ENCODE measurements at regions not wholly inside any gene's neighbourhood (a gene's known extent, or its start where the extent isn't known, plus 50 kb on each side); places are given as distances from the start of the nearest gene placed in this dataset.

DNA sequence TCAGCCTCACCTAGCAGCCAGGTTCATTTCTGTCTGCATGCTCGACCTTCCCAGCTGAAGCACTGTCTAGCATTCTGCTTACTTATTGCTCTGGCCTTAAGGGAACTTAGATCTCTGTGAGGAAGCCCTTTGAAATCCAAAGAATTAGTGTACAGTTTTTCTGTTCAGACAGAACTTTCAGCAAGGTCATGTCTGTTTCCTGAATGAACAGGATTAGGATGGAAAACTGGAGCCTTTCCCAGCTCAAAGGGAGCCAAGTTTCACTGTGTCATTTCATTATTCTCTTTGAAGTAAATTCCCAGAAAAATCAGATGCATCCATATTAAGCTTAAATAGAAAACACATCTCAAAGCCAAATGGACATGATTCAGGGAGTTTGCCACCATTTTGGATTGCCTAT is 457.3 kb upstream of the KCNMB2 start:
- H3K4me1 Mint-ChIP-seq, result peaks cover 5% of the 10 kb centered on the region
- intact Hi-C loops (cut with micrococcal nuclease), result no loop called here

GRCh38 chr3:178079966-178080365 is 456.3 kb upstream of the KCNMB2 start:
- POLR2A ChIA-PET, result no interaction called here
- Mint-ChIP-seq H3K9me3 (ENCODE audit: insufficient read depth) (no peaks in the 10 kb centered on the region), H3K4me1 (peaks cover 7% of the 10 kb centered on the region), H3K4me3 (no peak overlapping the region), H3K27ac (no peak overlapping the region), H3K27me3 (peaks cover 6% of the 10 kb centered on the region)
- WGBS (ENCODE audit: insufficient coverage), result no CpG with 5 or more reads among the region's 1 CpG
- intact Hi-C loops (cut with micrococcal nuclease), result no loop called here
- Histone ChIP-seq H3K4me3 (ENCODE audit: control extremely low read depth in 1 of 5, extremely low read depth in 1 of 5, insufficient read depth in 1 of 5, low read depth in 2 of 5, low read length in 4 of 5) (no peak overlapping the region), H3K4me1 (ENCODE audit: control insufficient read depth in 2 of 2, insufficient read depth in 2 of 2, low read length in 2 of 2) (no peaks in the 10 kb centered on the region), H3K9me3 (ENCODE audit: control extremely low read depth in 1 of 3, control insufficient read depth in 2 of 3, insufficient read depth in 1 of 3, low read length in 2 of 3) (no peaks in the 10 kb centered on the region), H3K27me3 (replicated peaks in 1 of 4; ENCODE audit: control extremely low read depth in 1 of 4, control insufficient read depth in 3 of 4, insufficient read depth in 4 of 4, low read length in 3 of 4) (no peaks in the 10 kb centered on the region), H3K4me2 (replicated peaks; ENCODE audit: low read depth, low read length, poor library complexity, severe bottlenecking) (no peak overlapping the region), H3K9ac (ENCODE audit: low read length) (no peak overlapping the region), H4K20me1 (ENCODE audit: control insufficient read depth, insufficient read depth, low read length, poor library complexity, severe bottlenecking) (no peaks in the 10 kb centered on the region), H2AFZ (ENCODE audit: insufficient read depth, low read depth, low read length, poor library complexity, severe bottlenecking) (no peak overlapping the region), H3K36me3 (replicated peaks in 1 of 2; ENCODE audit: control extremely low read depth in 1 of 2, control insufficient read depth in 1 of 2, extremely low read depth in 1 of 2, insufficient read depth in 2 of 2, low read length in 1 of 2) (no peaks in the 10 kb centered on the region), H3K27ac (ENCODE audit: low read length in 2 of 2) (no peak overlapping the region), H3K79me2 (ENCODE audit: control insufficient read depth, insufficient read depth, low read length) (no peaks in the 10 kb centered on the region)
- CTCF ChIA-PET, result no interaction called here
- TF ChIP-seq CTCF (IDR thresholded peaks at IDR 0.05) (no peak), EZH2 (IDR thresholded peaks at IDR 0.05; ENCODE audit: borderline replicate concordance, insufficient read depth, low read depth, low read length, poor library complexity, severe bottlenecking) (no peak)
- no peak for DNase-seq
- ATAC-seq (ENCODE audit: low read depth), result no peak

More for the DNA sequence above, 457.3 kb upstream of the KCNMB2 start:
- H3K27ac ChIP-seq (ENCODE audit: low read length in 2 of 2), result no peak overlapping the region
- H3K9ac ChIP-seq (ENCODE audit: low read length), result no peak overlapping the region
- no peaks in the 10 kb centered on the region for H3K79me2 ChIP-seq (ENCODE audit: control insufficient read depth, insufficient read depth, low read length)
- no peaks in the 10 kb centered on the region for H3K27me3 ChIP-seq (replicated peaks in 1 of 4; ENCODE audit: control extremely low read depth in 1 of 4, control insufficient read depth in 3 of 4, insufficient read depth in 4 of 4, low read length in 3 of 4)
- Mint-ChIP-seq H3K4me3 (no peak overlapping the region), H3K27ac (no peak overlapping the region), H3K9me3 (ENCODE audit: insufficient read depth) (no peaks in the 10 kb centered on the region), H3K27me3 (no peaks in the 10 kb centered on the region)
- H3K36me3 ChIP-seq (replicated peaks in 1 of 2; ENCODE audit: control extremely low read depth in 1 of 2, control insufficient read depth in 1 of 2, extremely low read depth in 1 of 2, insufficient read depth in 2 of 2, low read length in 1 of 2), result no peaks in the 10 kb centered on the region
- H3K4me2 ChIP-seq (replicated peaks; ENCODE audit: low read depth, low read length, poor library complexity, severe bottlenecking), result no peak overlapping the region
- TF ChIP-seq EZH2 (IDR thresholded peaks at IDR 0.05; ENCODE audit: borderline replicate concordance, insufficient read depth, low read depth, low read length, poor library complexity, severe bottlenecking) (no peak), CTCF (IDR thresholded peaks at IDR 0.05) (no peak)
- DNase-seq (no peak), ATAC-seq (ENCODE audit: low read depth) (no peak)
- no peak overlapping the region for H3K4me3 ChIP-seq (ENCODE audit: control extremely low read depth in 1 of 5, extremely low read depth in 1 of 5, insufficient read depth in 1 of 5, low read depth in 2 of 5, low read length in 4 of 5)
- H2AFZ ChIP-seq (ENCODE audit: insufficient read depth, low read depth, low read length, poor library complexity, severe bottlenecking), result no peak overlapping the region
- H3K9me3 ChIP-seq (ENCODE audit: control extremely low read depth in 1 of 3, control insufficient read depth in 2 of 3, insufficient read depth in 1 of 3, low read length in 2 of 3), result no peaks in the 10 kb centered on the region
- CTCF ChIA-PET, result no interaction called here
- 80% methylated on average over 1 of the region's 1 CpG for WGBS (ENCODE audit: insufficient coverage)
- H4K20me1 ChIP-seq (ENCODE audit: control insufficient read depth, insufficient read depth, low read length, poor library complexity, severe bottlenecking), result no peaks in the 10 kb centered on the region
- POLR2A ChIA-PET, result no interaction called here
- no peaks in the 10 kb centered on the region for H3K4me1 ChIP-seq (ENCODE audit: control insufficient read depth in 2 of 2, insufficient read depth in 2 of 2, low read length in 2 of 2)
